Mucosa of descending colon (tissue), 3 donors: ENCODE measurements at regions not wholly inside any gene's neighbourhood (a gene's known extent, or its start where the extent isn't known, plus 50 kb on each side); places are given as distances from the start of the nearest gene placed in this dataset.

Source experiments
- ATAC-seq: fragments of 200-7000 bp; cut with Tn5 transposase; one replicate; pipeline ENCODE4 v1.9.1; 2020; ENCODE audit warnings: mild to moderate bottlenecking, moderate library complexity
- DNase-seq, 3 donors: peaks; one replicate each; pipeline ENCODE4 v3.0.0-alpha.2; 2020
- H3K36me3 ChIP-seq: fragments of 200-600 bp; one replicate; pipeline ENCODE4 v1.8.0; 2021; ENCODE audit warnings: low read depth, mild to moderate bottlenecking
- H3K4me1 ChIP-seq: fragments of 200-600 bp; one replicate; pipeline ENCODE4 v1.8.0; 2021; ENCODE audit warnings: low read depth, mild to moderate bottlenecking
- H3K4me3 ChIP-seq: fragments of 200-600 bp; one replicate; pipeline ENCODE4 v1.8.0; 2021; ENCODE audit warnings: mild to moderate bottlenecking
- H3K9me3 ChIP-seq: fragments of 200-600 bp; one replicate; pipeline ENCODE4 v1.8.0; 2021; ENCODE audit warnings: mild to moderate bottlenecking
- CTCF ChIP-seq: fragments of 200-600 bp; IDR thresholded peaks from one replicate; pipeline ENCODE4 v1.8.0; 2022; ENCODE audit warnings: antibody characterized with exemption, mild to moderate bottlenecking
- intact Hi-C, 2 donors: fragments of 100-400 bp; cut with DNase I in 1 of 2; cut with micrococcal nuclease in 1 of 2; formaldehyde crosslinking; loops; one replicate each; pipeline versions ENCODE4 v1.11.0 to v1.11.1; 2022; cut with DNase I, micrococcal nuclease
- donor health status: DM: no; HTN: no; CAD: no; lungs with moderate emphysema.
- donor health status: DM: no; HTN: no; CAD: no.
- donor health status: DM: no; HTN: yes; CAD: no.

GRCh38 chr16:85180047-85180826 is 68.0 kb upstream of the CIBAR2 start:
- Histone ChIP-seq H3K9me3 (peaks cover 7% of the 10 kb centered on the region), H3K36me3 (no peaks in the 10 kb centered on the region), H3K4me3 (no peak overlapping the region), H3K4me1 (no peaks in the 10 kb centered on the region)
- intact Hi-C loops, result no loop called here
- TF ChIP-seq CTCF, result no peak
- ATAC-seq (no peak), DNase-seq (no peak)

- Histone ChIP-seq H3K4me3 (no peak overlapping the region), H3K36me3 (no peaks in the 10 kb centered on the region), H3K4me1 (no peaks in the 10 kb centered on the region), H3K9me3 (peaks cover 7% of the 10 kb centered on the region)
- no peak for TF ChIP-seq CTCF
- ATAC-seq, result no peak
- intact Hi-C loops, result no loop called here
- DNase-seq, result no peak
These were observed 68.8 kb upstream of the CIBAR2 start for GRCh38 chr16:85180827-85181738.

- Histone ChIP-seq H3K4me1 (no peaks in the 10 kb centered on the region), H3K36me3 (no peaks in the 10 kb centered on the region), H3K4me3 (no peak overlapping the region), H3K9me3 (peaks cover 7% of the 10 kb centered on the region)
- no peak for ATAC-seq
- TF ChIP-seq CTCF, result no peak
- DNase-seq, result no peak
- intact Hi-C loops, result no loop called here
These were observed 69.5 kb upstream of the CIBAR2 start for GRCh38 chr16:85181739-85182129.

- no peak for ATAC-seq
- intact Hi-C loops, result no loop called here
- no peak for TF ChIP-seq CTCF
These were observed 70.0 kb upstream of the CIBAR2 start for GRCh38 chr16:85182286-85182685.

GRCh38 chr16:85182774-85183173 is 70.5 kb upstream of the CIBAR2 start:
- Histone ChIP-seq H3K4me1 (no peaks in the 10 kb centered on the region), H3K36me3 (no peaks in the 10 kb centered on the region), H3K9me3 (peaks cover 7% of the 10 kb centered on the region), H3K4me3 (no peak overlapping the region)
- ATAC-seq, result no peak
- intact Hi-C loops, result no loop called here
- no peak for DNase-seq
- TF ChIP-seq CTCF, result no peak

More at GRCh38 chr16:85182286-85182685, 70.0 kb upstream of the CIBAR2 start:
- DNase-seq, result no peak
- H3K36me3 ChIP-seq, result no peaks in the 10 kb centered on the region
- peaks cover 7% of the 10 kb centered on the region for H3K9me3 ChIP-seq
- no peaks in the 10 kb centered on the region for H3K4me1 ChIP-seq
- no peak overlapping the region for H3K4me3 ChIP-seq
